NCI-H345 treated with DMSO at 0.1 percent for 48 hours (cell line): ENCODE measurements at regions not wholly inside any gene's neighbourhood (a gene's known extent, or its start where the extent isn't known, plus 50 kb on each side); places are given as distances from the start of the nearest gene placed in this dataset.
"Not testable (repeated sequence)": the region's sequence is repeated elsewhere in the genome, so short reads cannot be mapped to it uniquely, and the experiment has no call there.

Source experiments
- DNase-seq: peaks from one replicate; lab custom pipeline; 2025; ENCODE audit not compliant: unreplicated experiment; lab: John Stamatoyannopoulos, UW

DNA sequence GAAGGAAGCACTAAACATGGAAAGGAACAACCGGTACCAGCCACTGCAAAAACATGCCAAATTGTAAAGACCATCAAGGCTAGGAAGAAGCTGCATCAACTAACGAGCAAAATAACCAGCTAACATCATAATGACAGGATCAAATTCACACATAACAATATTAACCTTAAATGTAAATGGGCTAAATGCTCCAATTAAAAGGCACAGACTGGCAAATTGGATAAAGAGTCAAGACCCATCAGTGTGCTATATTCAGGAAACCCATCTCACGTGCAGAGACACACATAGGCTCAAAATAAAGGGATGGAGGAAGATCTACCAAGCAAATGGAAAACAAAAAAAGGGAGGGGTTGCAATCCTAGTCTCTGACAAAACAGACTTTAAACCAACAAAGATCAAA lies 126.3 kb upstream of the CAV2 start:
- not testable (repeated sequence) for DNase-seq

GRCh38 chr7:116377721-116378120 lies 121.8 kb upstream of the CAV2 start:
- no peak for DNase-seq

GRCh38 chr7:116380025-116380424 lies 119.5 kb upstream of the CAV2 start:
- DNase-seq = no peak

GRCh38 chr7:116382375-116382774 lies 117.2 kb upstream of the CAV2 start:
- no peak for DNase-seq

DNA sequence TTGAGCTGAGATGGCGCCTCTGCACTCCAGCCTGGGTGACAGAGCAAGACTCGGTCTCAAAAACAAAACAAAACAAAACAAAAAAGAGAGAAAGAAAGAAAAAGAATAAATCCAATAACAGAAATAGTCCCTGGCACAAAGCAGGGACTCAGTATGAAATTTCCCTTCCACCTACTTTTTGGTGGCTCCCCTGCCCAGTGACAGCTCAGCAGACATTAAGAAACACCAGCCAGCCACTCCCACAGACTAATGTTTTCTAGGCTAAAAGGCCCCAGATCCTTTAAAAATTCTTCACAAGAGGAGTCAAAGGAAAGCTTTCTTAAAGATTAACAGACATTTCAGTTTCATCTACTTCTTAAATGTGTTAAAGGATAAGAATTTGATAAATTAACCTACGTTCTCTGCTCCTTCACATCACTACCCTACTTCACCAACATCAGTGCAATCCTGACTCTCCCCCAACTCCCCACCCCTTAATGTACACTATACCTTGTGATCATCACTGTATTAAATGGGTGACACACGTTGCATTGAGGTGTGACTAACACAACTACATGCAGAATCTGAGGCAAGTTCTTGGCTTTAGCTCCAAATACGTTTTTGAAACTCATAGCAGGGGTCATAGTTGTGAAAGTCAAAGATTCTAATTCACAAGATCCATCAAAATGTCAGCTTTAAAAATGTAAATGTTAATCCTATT lies 114.5 kb upstream of the CAV2 start:
- DNase-seq = no peak

GRCh38 chr7:116386674-116387073 lies 112.9 kb upstream of the CAV2 start:
- DNase-seq = no peak

GRCh38 chr7:116390363-116390762 lies 109.2 kb upstream of the CAV2 start:
- no peak for DNase-seq

GRCh38 chr7:116392806-116393205 lies 106.7 kb upstream of the CAV2 start:
- no peak for DNase-seq

- no peak for DNase-seq
Observed at GRCh38 chr7:116393654-116394053, 105.9 kb upstream of the CAV2 start.

- no peak for DNase-seq
Observed at GRCh38 chr7:116394106-116394505, 105.4 kb upstream of the CAV2 start.

- DNase-seq = no peak
Observed at GRCh38 chr7:116395141-116395791, 104.3 kb upstream of the CAV2 start.

DNA sequence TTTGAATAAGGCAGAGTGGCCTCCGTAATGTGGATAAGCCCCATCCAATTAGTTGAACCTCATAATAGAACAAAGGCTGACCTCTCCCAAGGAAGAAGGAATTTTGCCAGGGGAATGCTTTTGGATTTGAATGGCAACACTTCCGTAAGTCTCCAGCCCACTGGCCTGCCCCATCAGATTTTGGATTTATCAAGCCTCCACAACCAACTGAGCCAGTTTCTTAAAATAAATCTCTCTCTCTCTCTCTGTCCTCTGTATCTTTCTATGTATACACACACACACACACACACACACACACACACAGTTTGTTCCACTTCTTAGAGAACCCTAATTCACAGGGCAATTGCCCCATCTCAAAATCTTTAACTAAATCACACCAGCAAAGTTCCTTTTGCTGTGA lies 100.9 kb upstream of the CAV2 start:
- no peak for DNase-seq

DNA sequence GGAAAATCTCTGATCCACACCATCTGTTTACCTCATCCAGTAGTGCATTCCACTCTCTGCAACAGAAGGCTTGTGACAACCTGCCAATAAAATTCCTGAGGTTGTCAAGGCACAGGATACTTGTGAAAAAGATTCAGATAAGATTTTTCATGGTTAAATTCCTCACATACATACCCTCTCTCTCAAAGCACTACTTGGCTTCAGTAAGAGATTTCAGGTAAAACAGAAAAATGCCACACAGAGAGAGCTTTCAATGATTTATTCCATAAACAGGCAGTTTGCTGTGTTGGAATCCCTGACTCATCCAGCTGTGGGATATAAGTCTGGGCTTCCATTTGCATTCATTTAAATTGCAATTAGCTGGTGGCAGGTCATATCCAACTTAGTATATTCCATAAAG lies 99.7 kb upstream of the CAV2 start:
- no peak for DNase-seq

GRCh38 chr7:116400522-116400921 lies 99.0 kb upstream of the CAV2 start:
- no peak for DNase-seq

- no peak for DNase-seq
Observed at GRCh38 chr7:116401711-116402110, 97.8 kb upstream of the CAV2 start.

DNA sequence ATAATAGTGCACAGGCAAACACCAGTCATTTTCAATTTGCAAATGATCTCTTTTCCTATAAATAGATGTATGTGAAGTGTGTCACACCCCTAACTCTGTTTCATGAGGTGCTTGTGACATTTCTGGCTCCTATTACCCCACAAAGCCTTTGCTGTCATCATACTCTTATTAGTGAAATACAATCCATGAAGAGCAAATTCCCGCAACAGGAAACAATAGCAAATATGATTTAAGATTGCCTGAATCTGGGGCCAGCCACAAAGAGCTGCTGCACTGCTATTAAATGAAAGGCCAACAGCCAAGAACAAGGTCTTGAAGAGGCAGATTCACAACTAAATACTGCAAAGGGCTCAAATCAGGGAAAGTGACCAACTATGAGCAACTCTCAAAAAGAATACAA lies 96.3 kb upstream of the CAV2 start:
- DNase-seq = no peak

DNA sequence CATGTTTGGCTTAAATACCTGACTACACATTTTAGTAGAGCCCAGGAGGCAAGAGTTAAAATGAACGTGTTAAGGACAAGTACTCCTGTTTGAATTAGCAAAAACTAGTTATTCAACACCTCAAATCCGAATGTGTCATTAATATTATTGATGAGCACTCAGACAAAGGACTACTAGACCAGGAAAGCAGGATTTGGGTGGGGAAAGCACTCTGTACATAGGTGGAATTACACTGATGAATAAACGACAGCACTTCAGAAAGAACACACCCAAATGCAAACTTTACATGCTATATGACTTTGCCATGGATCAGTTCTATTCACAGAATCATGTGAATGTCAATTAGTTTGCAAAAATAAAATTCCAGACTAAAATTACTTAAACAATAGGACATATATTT lies 95.1 kb upstream of the CAV2 start:
- DNase-seq = no peak

DNA sequence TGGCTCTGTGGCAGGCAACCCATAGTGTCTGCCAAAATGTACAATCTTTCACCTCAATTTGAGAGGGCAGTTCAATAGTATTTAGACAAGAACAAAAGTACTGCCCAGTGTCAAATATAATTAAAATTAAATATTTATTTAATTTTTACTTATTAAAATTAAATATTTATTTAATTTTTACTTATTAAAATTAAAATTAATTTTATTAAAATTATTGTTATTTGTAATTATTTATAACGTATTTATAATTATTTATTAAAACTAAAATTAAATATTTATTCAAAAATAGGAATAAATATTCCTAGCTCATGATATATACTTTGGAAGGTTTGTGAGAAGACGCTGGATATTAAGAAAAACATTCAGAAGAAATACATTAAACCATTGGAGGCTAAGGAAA lies 93.7 kb upstream of the CAV2 start:
- no peak for DNase-seq

DNA sequence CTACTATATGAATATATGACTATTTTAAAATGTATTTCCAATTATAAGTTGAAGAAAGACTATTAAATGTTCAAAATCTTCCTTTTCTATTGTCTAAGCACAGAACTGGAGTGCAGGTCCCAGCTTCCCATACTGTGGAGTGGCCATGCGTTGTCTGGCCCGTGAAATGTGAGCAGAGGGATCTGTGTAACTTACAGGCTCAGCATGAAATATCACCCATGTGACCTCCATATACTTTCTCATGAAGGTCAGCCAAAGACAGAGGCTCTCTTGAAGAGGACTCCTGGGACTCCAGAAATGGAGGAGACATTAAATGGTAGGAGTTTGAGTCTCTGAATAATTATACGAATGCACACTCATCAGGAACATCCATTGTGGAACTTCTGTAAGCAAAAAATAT lies 92.4 kb upstream of the CAV2 start:
- no peak for DNase-seq

DNA sequence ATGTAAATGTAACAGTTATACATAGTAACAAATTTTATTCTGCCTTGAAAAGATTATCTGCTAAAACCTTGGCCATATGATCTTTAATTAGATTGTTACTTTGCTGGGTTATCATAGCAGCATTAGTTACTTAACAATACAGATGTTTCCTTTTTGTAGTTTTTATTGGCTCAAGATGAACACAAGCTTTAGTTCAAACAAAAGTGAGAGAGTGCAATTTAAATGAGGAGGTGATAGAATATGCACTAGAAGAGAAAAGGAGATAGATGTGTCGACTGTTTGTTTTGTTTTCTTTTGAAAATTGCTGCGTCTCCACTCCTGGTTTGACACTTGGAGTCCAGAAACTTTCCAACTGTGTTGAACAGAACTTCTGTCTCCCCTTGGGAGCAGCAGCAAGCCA lies 91.4 kb upstream of the CAV2 start:
- no peak for DNase-seq

GRCh38 chr7:116408831-116409453 lies 90.6 kb upstream of the CAV2 start:
- not testable (repeated sequence) for DNase-seq

DNA sequence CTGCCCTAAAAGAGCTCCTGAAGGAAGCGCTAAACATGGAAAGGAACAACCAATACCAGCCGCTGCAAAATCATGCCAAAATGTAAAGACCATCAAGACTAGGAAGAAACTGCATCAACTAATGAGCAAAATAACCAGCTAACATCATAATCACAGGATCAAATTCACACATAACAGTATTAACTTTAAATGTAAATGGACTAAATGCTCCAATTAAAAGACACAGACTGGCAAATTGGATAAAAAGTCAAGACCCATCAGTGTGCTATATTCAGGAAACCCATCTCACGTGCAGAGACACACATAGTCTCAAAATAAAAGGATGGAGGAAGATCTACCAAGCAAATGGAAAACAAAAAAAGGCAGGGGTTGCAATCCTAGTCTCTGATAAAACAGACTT lies 88.8 kb upstream of the CAV2 start:
- not testable (repeated sequence) for DNase-seq
